Limb (tissue), 2 donors: ENCODE measurements at regions not wholly inside any gene's neighbourhood (a gene's known extent, or its start where the extent isn't known, plus 50 kb on each side); places are given as distances from the start of the nearest gene placed in this dataset.

Source experiments
- DNase-seq, 2 donors: peaks; one replicate each; pipeline ENCODE4 v3.0.0-alpha.2; 2016; ENCODE audit errors: extremely low spot score in 2 of 2

GRCh38 chr9:108680946-108681345 is 174.8 kb downstream of the ACTL7B start:
- no peak for DNase-seq

GRCh38 chr9:108677776-108678175 is 178.0 kb downstream of the ACTL7B start:
- no peak for DNase-seq

GRCh38 chr9:108676355-108676754 is 179.4 kb downstream of the ACTL7B start:
- no peak for DNase-seq

- no peak for DNase-seq
These were observed 180.1 kb downstream of the ACTL7B start for GRCh38 chr9:108675708-108676107.

- no peak for DNase-seq
These were observed 180.8 kb downstream of the ACTL7B start for GRCh38 chr9:108674766-108675530.

GRCh38 chr9:108673386-108673785 is 182.4 kb downstream of the ACTL7B start:
- no peak for DNase-seq

GRCh38 chr9:108672475-108673190 is 183.2 kb downstream of the ACTL7B start:
- DNase-seq, result no peak

- DNase-seq, result no peak
These were observed 184.0 kb downstream of the ACTL7B start for GRCh38 chr9:108671794-108672193.

- DNase-seq, result no peak
These were observed 184.6 kb downstream of the ACTL7B start for GRCh38 chr9:108671176-108671575.

GRCh38 chr9:108668938-108669335 is 186.8 kb downstream of the ACTL7B start:
- DNase-seq, result no peak

GRCh38 chr9:108668191-108668937 is 187.4 kb downstream of the ACTL7B start:
- DNase-seq, result no peak

- DNase-seq, result no peak
These were observed 189.5 kb downstream of the ACTL7B start for GRCh38 chr9:108666240-108666784.

- no peak for DNase-seq
These were observed 190.1 kb downstream of the ACTL7B start for GRCh38 chr9:108665521-108666239.

- DNase-seq, result no peak
These were observed 191.2 kb downstream of the ACTL7B start for GRCh38 chr9:108664309-108665255.

- DNase-seq, result no peak
These were observed 192.4 kb downstream of the ACTL7B start for GRCh38 chr9:108663422-108663821.

- no peak for DNase-seq
These were observed 192.8 kb downstream of the ACTL7B start for GRCh38 chr9:108662956-108663355.

GRCh38 chr9:108662091-108662875 is 193.5 kb downstream of the ACTL7B start:
- no peak for DNase-seq

GRCh38 chr9:108656566-108656965 is 199.2 kb downstream of the ACTL7B start:
- DNase-seq, result no peak

GRCh38 chr9:108655818-108656217 is 200.0 kb downstream of the ACTL7B start:
- DNase-seq, result no peak
